Right cardiac atrium (tissue), 5 donors: ENCODE measurements at regions not wholly inside any gene's neighbourhood (a gene's known extent, or its start where the extent isn't known, plus 50 kb on each side); places are given as distances from the start of the nearest gene placed in this dataset.

Source experiments
- ATAC-seq, 2 donors: fragments of 200-7000 bp; cut with Tn5 transposase; one replicate each; pipeline versions ENCODE4 v1.8.0 to v1.9.1; 2020; ENCODE audit warnings: moderate library complexity in 2 of 2, mild to moderate bottlenecking in 1 of 2
- DNase-seq, 3 donors: peaks; one replicate each; pipeline ENCODE4 v3.0.0-alpha.2; 2020
- H3K27ac ChIP-seq: one replicate; pipeline ENCODE4 v1.5.1; 2013; ENCODE audit warnings: mild to moderate bottlenecking, low read length, control low read depth, moderate library complexity
- H3K27me3 ChIP-seq: one replicate; pipeline ENCODE4 v1.6.1; 2013; ENCODE audit not compliant: control insufficient read depth, insufficient read depth
- H3K4me1 ChIP-seq: one replicate; pipeline ENCODE4 v1.6.1; 2013; ENCODE audit warnings: low read length; ENCODE audit not compliant: control insufficient read depth, insufficient read depth
- H3K4me3 ChIP-seq: one replicate; pipeline ENCODE4 v1.5.1; 2013; ENCODE audit warnings: low read length, control low read depth
- H3K9me3 ChIP-seq: one replicate; pipeline ENCODE4 v1.6.1; 2013; ENCODE audit warnings: low read length; ENCODE audit not compliant: control insufficient read depth
- WGBS: extraction: QIAGEN DNeasy Blood & Tissue Kit; methylation state at CpG from one replicate; pipeline ENCODE4 v1.1.7; 2013; 5-methylcytosine and 5-hydroxymethylcytosine counted together
- intact Hi-C, 4 donors: fragments of 100-400 bp; cut with DNase I; formaldehyde crosslinking; loops; one replicate each; pipeline versions ENCODE4 v1.11.0 to v1.14.0; 2022 to 2023
- donor health status: healthy with polysubstance abuse.
- donor health status: DM: no; HTN: yes; CAD: no.
- donor health status: DM: no; HTN: no; CAD: no.
- donor health status: DM: no; HTN: yes; CAD: no; lungs with severe emphysema.
- donor health status: DM: yes; HTN: yes; CAD: no.

- WGBS, result 46% methylated on average over 1 of the region's 1 CpG
- ATAC-seq (no peak), DNase-seq (no peak)
- H3K4me3 ChIP-seq, result no peak overlapping the region
- no peaks in the 10 kb centered on the region for H3K4me1 ChIP-seq
- H3K9me3 ChIP-seq, result no peaks in the 10 kb centered on the region
- no peak overlapping the region for H3K27ac ChIP-seq
- no peaks in the 10 kb centered on the region for H3K27me3 ChIP-seq
- intact Hi-C loops, result no loop called here
Measured at GRCh38 chr9:108599571-108599970, 256.2 kb downstream of the ACTL7B start.

- H3K4me3 ChIP-seq, result no peak overlapping the region
- H3K27me3 ChIP-seq, result no peaks in the 10 kb centered on the region
- 100% methylated on average over 1 of the region's 1 CpG for WGBS
- DNase-seq, result no peak
- no peak overlapping the region for H3K27ac ChIP-seq
- ATAC-seq, result no peak
- no peaks in the 10 kb centered on the region for H3K9me3 ChIP-seq
- intact Hi-C loops, result no loop called here
- no peaks in the 10 kb centered on the region for H3K4me1 ChIP-seq
Measured at GRCh38 chr9:108591121-108591520, 264.7 kb downstream of the ACTL7B start.

- H3K4me1 ChIP-seq, result no peaks in the 10 kb centered on the region
- ATAC-seq (no peak), DNase-seq (no peak)
- intact Hi-C loops, result no loop called here
- H3K27ac ChIP-seq, result no peak overlapping the region
- H3K4me3 ChIP-seq, result no peak overlapping the region
- WGBS, result 77% methylated on average over 3 of the region's 3 CpGs
- no peaks in the 10 kb centered on the region for H3K9me3 ChIP-seq
- H3K27me3 ChIP-seq, result no peaks in the 10 kb centered on the region
Measured at GRCh38 chr9:108588246-108588645, 267.5 kb downstream of the ACTL7B start.

- Histone ChIP-seq H3K9me3 (no peaks in the 10 kb centered on the region), H3K4me3 (no peak overlapping the region), H3K27me3 (no peaks in the 10 kb centered on the region), H3K27ac (no peak overlapping the region), H3K4me1 (no peaks in the 10 kb centered on the region)
- ATAC-seq, result no peak
- WGBS, result 85% methylated on average over 1 of the region's 1 CpG
- DNase-seq, result no peak
- intact Hi-C loops, result no loop called here
Measured at GRCh38 chr9:108586471-108587139, 269.2 kb downstream of the ACTL7B start.

- ATAC-seq (no peak), DNase-seq (no peak)
- intact Hi-C loops, result no loop called here
- Histone ChIP-seq H3K9me3 (no peaks in the 10 kb centered on the region), H3K27ac (no peak overlapping the region), H3K4me1 (no peaks in the 10 kb centered on the region), H3K27me3 (no peaks in the 10 kb centered on the region), H3K4me3 (no peak overlapping the region)
- 49% methylated on average over 2 of the region's 2 CpGs for WGBS
Measured at GRCh38 chr9:108584860-108585259, 270.9 kb downstream of the ACTL7B start.

GRCh38 chr9:108582726-108583125 lies 273.1 kb downstream of the ACTL7B start:
- ATAC-seq (no peak), DNase-seq (no peak)
- no peaks in the 10 kb centered on the region for H3K4me1 ChIP-seq
- H3K9me3 ChIP-seq, result no peaks in the 10 kb centered on the region
- no peak overlapping the region for H3K4me3 ChIP-seq
- H3K27ac ChIP-seq, result no peak overlapping the region
- 78% methylated on average over 5 of the region's 5 CpGs for WGBS
- intact Hi-C loops, result no loop called here
- no peaks in the 10 kb centered on the region for H3K27me3 ChIP-seq

GRCh38 chr9:108579757-108580439 lies 275.9 kb downstream of the ACTL7B start:
- Histone ChIP-seq H3K27me3 (no peaks in the 10 kb centered on the region), H3K9me3 (no peaks in the 10 kb centered on the region), H3K4me3 (no peak overlapping the region), H3K4me1 (no peaks in the 10 kb centered on the region), H3K27ac (no peak overlapping the region)
- ATAC-seq (no peak), DNase-seq (no peak)
- 84% methylated on average over 6 of the region's 6 CpGs for WGBS
- intact Hi-C loops, result loop anchor here in 1 of 4 donors (10.0 kb wide), 1 partner anchor 185 kb away; no protein-coding TSS in a partner anchor

GRCh38 chr9:108575276-108575675 lies 280.5 kb downstream of the ACTL7B start:
- no peak for DNase-seq
- 60% methylated on average over 1 of the region's 1 CpG for WGBS
- ATAC-seq, result no peak
- H3K27me3 ChIP-seq, result no peaks in the 10 kb centered on the region
- no peaks in the 10 kb centered on the region for H3K4me1 ChIP-seq
- H3K4me3 ChIP-seq, result no peak overlapping the region
- intact Hi-C loops, result loop anchor here in 1 of 4 donors (10.0 kb wide), 1 partner anchor 190 kb away; no protein-coding TSS in a partner anchor
- H3K27ac ChIP-seq, result no peak overlapping the region
- H3K9me3 ChIP-seq, result no peaks in the 10 kb centered on the region

GRCh38 chr9:108569624-108570023 lies 286.2 kb downstream of the ACTL7B start:
- WGBS, result 72% methylated on average over 3 of the region's 3 CpGs

GRCh38 chr9:108568093-108568492 lies 287.7 kb downstream of the ACTL7B start:
- Histone ChIP-seq H3K4me3 (no peak overlapping the region), H3K9me3 (no peaks in the 10 kb centered on the region), H3K27ac (no peak overlapping the region), H3K4me1 (peaks cover 4% of the 10 kb centered on the region), H3K27me3 (no peaks in the 10 kb centered on the region)
- DNase-seq, result no peak
- intact Hi-C loops, result loop anchor here in 3 of 4 donors (5.0 to 10.0 kb wide), 4 partner anchors 197 to 1101 kb away; partner anchors contain the start of gene KLF4 (in 2 of the 3)
- no peak for ATAC-seq
- WGBS, result 76% methylated on average over 3 of the region's 3 CpGs

More at GRCh38 chr9:108569624-108570023, 286.2 kb downstream of the ACTL7B start:
- intact Hi-C loops, result loop anchor here in 3 of 4 donors (5.0 to 10.0 kb wide), 4 partner anchors 195 to 1102 kb away; partner anchors contain the start of gene KLF4 (in 2 of the 3)
- Histone ChIP-seq H3K4me1 (peaks cover 4% of the 10 kb centered on the region), H3K4me3 (no peak overlapping the region), H3K27ac (no peak overlapping the region), H3K9me3 (no peaks in the 10 kb centered on the region), H3K27me3 (no peaks in the 10 kb centered on the region)
- DNase-seq (no peak), ATAC-seq (no peak)

- H3K27me3 ChIP-seq, result no peaks in the 10 kb centered on the region
- no peak for DNase-seq
- no peak for ATAC-seq
- WGBS, result 63% methylated on average over 1 of the region's 1 CpG
- H3K4me3 ChIP-seq, result no peak overlapping the region
- peaks cover 4% of the 10 kb centered on the region for H3K4me1 ChIP-seq
- H3K9me3 ChIP-seq, result no peaks in the 10 kb centered on the region
- intact Hi-C loops, result loop anchor here in 3 of 4 donors (5.0 to 10.0 kb wide), 4 partner anchors 197 to 1100 kb away; partner anchors contain the start of gene KLF4 (in 2 of the 3)
- H3K27ac ChIP-seq, result no peak overlapping the region
Measured at GRCh38 chr9:108567571-108567970, 288.2 kb downstream of the ACTL7B start.
